SK-N-DZ (cell line): ENCODE measurements at regions not wholly inside any gene's neighbourhood (a gene's known extent, or its start where the extent isn't known, plus 50 kb on each side); places are given as distances from the start of the nearest gene placed in this dataset.

Source experiments
- DNase-seq: peaks from one replicate; pipeline ENCODE4 v3.0.0-alpha.2; 2015; ENCODE audit warnings: low spot score

GRCh38 chr20:53837126-53837826, 233.1 kb downstream of the BCAS1 start:
- DNase-seq = no peak

- DNase-seq = no peak
These were observed 235.6 kb downstream of the BCAS1 start for GRCh38 chr20:53834749-53835148.

GRCh38 chr20:53834062-53834442, 236.3 kb downstream of the BCAS1 start:
- DNase-seq = no peak

DNA sequence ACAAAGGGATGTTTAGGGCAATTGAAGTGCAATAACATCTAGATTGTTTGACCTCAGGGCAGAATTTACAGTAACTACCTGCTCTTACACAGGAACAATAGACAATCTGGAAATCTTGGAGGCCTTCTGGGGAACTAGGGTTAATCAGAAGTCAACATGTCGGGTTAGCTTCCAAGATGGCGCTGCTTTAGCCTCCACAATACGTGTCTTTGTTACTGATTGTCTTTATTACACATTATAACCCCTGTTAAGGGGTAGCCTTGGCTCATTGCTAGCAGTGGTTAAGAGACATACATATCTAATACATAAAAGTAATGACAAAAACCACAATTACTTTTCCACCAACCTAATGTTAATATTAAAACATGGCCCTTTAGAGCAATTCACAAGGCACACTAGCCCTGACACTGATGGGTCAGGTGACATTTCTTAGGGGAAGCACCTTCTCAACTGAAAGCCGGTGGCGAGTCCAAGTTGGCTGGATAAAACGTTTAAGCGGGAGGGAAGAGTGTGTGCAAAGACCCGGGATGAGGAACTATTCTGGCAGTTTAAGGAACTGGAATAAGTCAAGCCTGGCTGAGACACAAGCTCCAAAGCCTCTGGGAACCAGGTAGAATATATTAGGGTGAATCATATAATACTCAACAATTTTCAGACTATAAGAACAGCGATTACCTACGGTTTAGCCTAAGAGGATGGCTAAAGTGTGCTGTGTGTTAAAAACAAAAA, 236.9 kb downstream of the BCAS1 start:
- DNase-seq = no peak

GRCh38 chr20:53832499-53832898, 237.9 kb downstream of the BCAS1 start:
- DNase-seq = no peak

DNA sequence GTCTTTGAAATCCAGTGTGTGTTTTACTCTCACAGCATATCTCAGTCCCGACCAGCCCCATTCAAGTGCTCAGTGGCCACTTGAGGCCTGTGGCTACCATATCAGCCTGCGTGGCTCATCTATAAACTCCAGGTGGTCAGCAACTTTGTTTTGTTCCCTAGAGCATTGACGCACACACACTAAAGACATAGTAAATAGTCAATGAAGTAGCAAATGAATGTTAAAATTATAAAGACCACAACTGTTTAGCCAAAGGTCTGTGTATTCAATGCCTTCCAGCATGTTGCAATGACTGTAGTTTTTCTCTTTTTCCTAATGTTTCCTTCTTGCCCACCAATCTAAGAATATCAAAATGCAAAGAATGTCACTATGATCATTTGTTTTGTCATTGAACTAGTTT, 238.2 kb upstream of the ZNF217 start:
- DNase-seq = no peak

- no peak for DNase-seq
These were observed 237.6 kb upstream of the ZNF217 start for GRCh38 chr20:53831228-53831627.

GRCh38 chr20:53829724-53830521, 236.3 kb upstream of the ZNF217 start:
- DNase-seq = no peak

DNA sequence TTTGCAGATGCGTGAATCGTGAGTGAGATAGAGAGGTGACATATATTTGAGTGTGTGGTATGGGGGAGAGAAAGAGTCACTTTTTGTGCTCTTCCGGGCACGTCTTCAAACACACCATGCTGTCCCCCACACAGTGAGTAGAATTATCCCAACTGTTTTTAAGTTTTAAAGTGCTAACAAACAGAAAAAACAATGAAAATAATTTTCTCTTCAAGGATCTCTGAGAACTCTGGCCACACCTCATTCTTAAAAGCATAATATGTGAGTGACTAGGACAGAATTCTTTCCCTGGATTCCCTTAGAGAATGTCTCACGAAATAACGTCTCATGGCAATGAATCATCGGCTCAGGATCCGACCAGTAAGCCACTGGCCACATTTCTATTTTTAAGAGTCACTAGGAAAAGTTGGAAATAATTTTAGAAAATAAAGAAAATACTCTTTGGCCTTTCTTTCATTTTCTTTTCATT, 235.7 kb upstream of the ZNF217 start:
- DNase-seq = no peak

DNA sequence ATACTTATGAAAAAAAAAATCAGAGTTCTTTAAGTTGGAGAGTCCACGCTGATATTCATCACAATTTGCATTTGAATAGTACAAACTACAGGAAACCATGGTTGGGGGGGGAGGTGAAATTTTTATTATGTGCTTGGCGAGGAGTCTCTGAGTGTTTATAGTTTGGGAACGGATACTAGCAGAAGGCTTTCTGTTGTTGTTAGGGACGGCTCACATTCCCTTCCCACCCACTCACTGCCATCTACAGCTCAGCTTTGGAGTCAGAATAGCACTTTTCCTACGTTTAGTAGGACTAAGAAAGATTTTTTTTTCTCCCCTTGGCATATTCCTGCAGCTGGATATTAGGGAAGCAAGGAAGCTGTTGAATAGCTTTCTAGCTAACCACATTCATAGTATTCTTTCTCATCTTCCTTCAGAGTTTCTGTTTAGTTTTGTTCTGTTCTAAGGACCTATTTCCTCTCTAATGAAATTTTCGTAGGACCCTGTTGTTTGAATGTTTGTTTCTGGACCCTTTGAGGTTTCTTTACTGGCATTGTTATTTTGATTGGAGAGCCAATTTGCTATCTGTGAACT, 235.1 kb upstream of the ZNF217 start:
- no peak for DNase-seq

DNA sequence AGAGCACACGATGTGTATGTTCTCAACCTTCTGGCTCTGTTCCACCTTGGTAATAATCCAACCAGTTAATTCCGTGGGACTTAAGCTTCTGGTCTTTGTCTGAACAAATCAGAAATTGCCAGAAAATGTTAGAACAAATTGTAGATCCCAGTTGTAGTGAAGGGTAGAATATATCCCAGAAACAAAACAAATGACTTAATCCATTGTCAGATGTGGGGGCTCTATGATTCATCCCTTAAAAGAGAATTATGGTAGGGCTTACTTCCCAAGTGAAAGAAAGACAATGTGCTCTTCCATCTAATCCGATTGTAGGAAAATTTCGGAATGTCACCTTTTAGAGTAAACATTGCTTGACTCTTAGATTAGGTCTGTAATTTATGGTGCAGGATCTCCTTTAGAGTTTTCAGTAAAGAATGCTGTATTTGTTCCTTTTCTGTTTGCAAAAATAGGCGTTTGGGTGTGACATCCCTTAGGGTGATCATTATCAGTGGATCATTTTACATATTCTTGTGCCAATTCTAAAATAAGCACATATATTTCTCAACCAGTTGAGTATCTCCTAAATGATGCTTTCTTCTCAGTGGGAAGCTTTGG, 234.5 kb upstream of the ZNF217 start:
- no peak for DNase-seq

DNA sequence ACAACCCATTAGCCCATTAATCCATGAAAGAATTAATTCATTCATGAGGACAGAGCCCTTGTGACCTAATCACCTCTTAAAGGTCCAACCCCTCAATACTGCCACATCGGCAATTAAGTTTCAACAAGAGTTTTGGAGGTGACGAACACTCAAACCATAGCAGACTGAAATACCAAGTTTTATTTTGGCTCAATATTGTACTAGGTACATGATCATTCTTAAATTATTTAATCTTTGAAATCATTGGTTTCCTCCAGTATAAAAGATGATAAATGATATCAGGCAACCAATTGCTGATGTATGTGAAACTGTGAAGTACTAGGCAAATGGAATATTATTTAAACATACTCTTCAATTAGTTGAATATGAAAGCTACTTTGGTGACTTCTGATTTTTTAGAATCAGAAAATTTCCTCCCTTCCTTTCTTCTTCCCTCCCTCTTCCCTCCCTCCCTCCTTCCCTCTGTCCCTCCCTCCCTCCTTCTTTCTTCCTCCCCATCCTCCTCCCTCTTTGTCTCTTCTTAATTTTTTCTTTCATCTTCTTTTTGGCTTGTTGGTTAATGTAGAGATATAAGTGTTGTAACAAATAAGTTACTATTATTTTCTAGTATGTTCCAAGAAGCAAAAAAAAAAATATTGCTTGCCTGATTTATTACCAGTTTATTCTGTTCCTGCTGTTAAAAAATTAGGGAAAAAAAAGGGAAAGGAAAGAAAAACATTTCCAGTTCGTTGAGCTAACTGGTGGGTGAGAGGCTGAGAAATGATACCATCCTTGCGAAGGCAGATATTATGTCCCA, 233.9 kb upstream of the ZNF217 start:
- no peak for DNase-seq

- DNase-seq = no peak
These were observed 233.1 kb upstream of the ZNF217 start for GRCh38 chr20:53826597-53827291.

DNA sequence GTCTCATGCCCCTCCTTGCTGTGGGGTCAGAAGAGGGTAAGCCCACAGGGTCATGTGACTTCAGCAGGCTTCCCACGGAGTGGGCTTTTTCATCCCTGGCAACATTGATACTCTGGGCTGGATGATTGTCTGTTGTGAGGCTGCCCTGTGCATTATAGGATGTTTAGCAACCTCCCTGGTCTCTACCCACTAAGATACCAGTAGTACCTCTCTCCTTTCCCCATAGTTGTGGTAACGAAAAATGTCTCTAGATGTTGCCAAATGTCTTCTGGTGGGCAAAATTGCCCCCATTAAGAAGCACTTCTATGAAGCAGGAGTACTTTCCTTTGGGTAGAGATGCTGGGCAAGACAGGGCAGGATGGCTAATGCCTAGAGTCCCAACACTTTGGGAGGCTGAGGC, 232.5 kb upstream of the ZNF217 start:
- DNase-seq = no peak

DNA sequence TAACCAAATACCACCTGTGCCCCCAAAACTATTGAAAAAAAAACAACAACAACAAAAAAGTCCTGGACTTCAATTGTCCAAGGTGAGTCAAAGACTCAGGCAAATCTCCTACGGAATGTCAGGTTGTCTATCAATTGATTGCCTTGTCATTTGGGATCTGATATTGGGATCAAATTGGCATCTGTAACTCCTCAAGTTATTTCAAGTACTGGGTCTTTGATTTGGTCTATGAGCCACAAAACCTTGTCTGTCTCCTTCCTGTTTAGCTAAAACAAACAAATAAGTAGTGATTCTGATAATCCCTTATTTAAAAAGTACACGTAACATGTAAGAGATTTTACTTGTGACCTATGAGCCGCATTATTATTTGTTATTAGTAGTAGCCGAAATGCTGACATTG, 231.6 kb upstream of the ZNF217 start:
- no peak for DNase-seq

GRCh38 chr20:53824779-53825178, 231.1 kb upstream of the ZNF217 start:
- DNase-seq = no peak

DNA sequence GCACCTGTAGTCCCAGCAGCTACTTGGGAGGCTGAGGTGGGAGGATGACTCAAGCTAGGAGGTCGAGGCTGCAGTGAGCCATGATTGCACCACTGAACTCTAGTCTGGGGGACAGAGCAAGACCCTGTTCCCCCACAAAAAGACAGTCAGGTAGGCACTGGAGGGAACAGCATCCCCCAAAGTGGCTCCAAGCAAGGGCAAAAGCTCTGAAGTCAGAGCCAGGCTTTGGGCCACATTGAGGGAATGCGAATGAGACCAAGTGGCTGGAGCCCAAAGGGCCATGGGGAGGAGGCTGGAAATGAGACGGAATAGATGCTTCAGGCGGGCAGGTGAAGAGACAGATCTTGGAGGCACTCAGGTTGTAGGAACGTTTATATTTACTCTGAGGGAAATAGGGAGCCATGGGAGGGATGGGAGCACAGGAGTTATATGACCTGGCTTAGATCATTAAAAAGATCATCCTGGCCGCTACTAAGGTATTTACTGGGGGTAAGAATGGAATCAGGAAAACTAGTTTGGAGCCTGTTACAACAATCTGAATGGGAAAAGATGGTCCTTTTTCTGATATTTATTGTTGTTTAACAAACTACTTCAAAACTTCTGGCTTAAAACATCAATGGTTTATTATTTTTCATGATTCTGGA, 229.6 kb upstream of the ZNF217 start:
- DNase-seq = no peak

DNA sequence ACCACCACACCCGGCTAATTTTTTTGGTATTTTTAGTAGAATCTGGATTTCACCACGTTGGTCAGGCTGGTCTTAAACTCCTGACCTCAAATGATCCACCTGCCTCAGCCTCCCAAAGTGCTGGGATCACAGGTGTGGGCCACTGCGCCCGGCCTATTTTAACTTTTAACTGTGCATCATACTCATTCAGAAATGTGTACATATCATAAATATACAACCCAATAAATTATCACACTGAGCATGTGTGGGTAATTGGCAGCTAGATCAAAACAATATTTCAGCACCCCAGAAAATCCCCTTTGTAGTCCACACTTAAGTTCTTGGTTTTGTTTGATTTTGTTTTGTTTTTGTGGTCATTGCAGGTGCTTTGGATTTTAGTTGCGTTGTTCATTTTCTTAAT, 228.9 kb upstream of the ZNF217 start:
- DNase-seq = no peak

DNA sequence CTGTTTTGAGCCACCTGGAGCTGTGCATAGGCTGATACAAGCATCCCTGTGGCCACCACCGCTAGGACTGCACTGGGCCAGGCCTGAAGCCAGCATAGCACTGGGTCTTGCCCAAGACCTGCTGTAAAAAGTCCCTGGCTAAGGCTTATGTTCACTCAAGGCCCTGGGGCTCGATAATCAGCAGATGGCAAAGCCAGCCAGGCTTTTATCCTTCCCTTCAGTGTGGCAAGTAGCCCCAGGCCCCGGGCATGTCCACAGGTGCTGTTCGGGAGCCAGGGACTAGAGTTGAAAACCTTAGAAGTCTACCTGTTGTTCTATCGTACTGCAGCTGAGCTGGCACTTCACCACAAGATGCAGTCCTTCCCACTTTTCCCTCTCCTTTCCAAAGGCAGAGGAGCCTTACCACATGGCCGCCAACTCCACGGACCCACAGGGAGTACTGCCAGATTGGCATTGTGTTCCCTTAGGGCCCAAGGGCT, 226.4 kb upstream of the ZNF217 start:
- DNase-seq = no peak
